ENCODE measurements at regions not wholly inside any gene's neighbourhood (a gene's known extent, or its start where the extent isn't known, plus 50 kb on each side); places are given as distances from the start of the nearest gene placed in this dataset.

DNA sequence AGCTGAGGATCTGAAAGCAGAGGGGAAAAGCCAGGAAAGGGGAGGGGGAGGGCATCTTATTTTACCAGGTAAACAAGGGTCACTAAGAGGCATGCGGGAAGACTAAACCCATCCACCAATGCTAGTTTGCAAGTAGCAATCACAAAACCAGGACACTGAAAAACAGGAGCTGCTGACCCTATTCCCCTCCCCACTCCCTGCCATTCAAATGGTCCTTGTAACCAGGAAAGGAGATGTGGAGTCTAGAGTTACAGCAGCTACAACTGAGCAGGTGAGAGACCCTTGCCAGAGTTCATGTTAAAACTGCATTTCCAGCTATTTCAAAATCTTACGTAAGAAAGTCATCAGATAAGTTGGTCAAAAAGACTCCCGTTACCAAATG is 85.3 kb upstream of the SIMC1 start:
- no peak for TF ChIP-seq POLR2A (IDR thresholded peaks at IDR 0.05)
- TF ChIP-seq, protein P1, sequence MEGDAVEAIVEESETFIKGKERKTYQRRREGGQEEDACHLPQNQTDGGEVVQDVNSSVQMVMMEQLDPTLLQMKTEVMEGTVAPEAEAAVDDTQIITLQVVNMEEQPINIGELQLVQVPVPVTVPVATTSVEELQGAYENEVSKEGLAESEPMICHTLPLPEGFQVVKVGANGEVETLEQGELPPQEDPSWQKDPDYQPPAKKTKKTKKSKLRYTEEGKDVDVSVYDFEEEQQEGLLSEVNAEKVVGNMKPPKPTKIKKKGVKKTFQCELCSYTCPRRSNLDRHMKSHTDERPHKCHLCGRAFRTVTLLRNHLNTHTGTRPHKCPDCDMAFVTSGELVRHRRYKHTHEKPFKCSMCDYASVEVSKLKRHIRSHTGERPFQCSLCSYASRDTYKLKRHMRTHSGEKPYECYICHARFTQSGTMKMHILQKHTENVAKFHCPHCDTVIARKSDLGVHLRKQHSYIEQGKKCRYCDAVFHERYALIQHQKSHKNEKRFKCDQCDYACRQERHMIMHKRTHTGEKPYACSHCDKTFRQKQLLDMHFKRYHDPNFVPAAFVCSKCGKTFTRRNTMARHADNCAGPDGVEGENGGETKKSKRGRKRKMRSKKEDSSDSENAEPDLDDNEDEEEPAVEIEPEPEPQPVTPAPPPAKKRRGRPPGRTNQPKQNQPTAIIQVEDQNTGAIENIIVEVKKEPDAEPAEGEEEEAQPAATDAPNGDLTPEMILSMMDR (IDR thresholded peaks at IDR 0.05), result no peak

Data from Peyer's patch (tissue), 4 donors.